Common myeloid progenitor, CD34-positive (primary cell): ENCODE measurements at regions not wholly inside any gene's neighbourhood (a gene's known extent, or its start where the extent isn't known, plus 50 kb on each side); places are given as distances from the start of the nearest gene placed in this dataset.

Experiments used
- CTCF ChIA-PET: fragments of 350-600 bp; sonication (Branson Sonifier 250); formaldehyde crosslinking; loops from one replicate; lab custom pipeline; 2021; ENCODE audit warnings: antibody characterized with exemption; lab: Charles Lee
- POLR2A ChIA-PET: fragments of 350-600 bp; sonication (Branson Sonifier 250); formaldehyde crosslinking; loops from one replicate; lab custom pipeline; 2021; ENCODE audit warnings: antibody characterized with exemption; lab: Charles Lee
- DNase-seq, 3 donors: peaks; one replicate each; pipeline versions ENCODE4 v3.0.0 to v3.0.0-alpha.2; 2013
- H3K27ac ChIP-seq, 2 experiments: 1 replicate in 1 of 2; 2 replicates in 1 of 2; pipeline ENCODE4 v1.7.0; 2013; ENCODE audit warnings: inconsistent platforms in 2 of 2, low read length in 2 of 2, mild to moderate bottlenecking in 2 of 2, low read depth in 1 of 2, moderate library complexity in 1 of 2; ENCODE audit not compliant: severe bottlenecking in 2 of 2, insufficient read depth in 1 of 2, poor library complexity in 1 of 2
- H3K27me3 ChIP-seq, 5 experiments: replicated peaks in 2 of 5; 1 replicate in 3 of 5; 2 replicates in 2 of 5; pipeline versions ENCODE4 v1.6.1 to v1.7.0; 2013; ENCODE audit warnings: low read length in 4 of 5, mild to moderate bottlenecking in 2 of 5, moderate library complexity in 2 of 5, inconsistent platforms in 1 of 5; ENCODE audit not compliant: insufficient read depth in 5 of 5, control insufficient read depth in 4 of 5
- H3K36me3 ChIP-seq, 4 experiments: 1 replicate in 2 of 4; 2 replicates in 2 of 4; pipeline versions ENCODE4 v1.6.1 to v1.7.0; 2013; ENCODE audit warnings: low read length in 3 of 4, control low read depth in 1 of 4, mild to moderate bottlenecking in 1 of 4; ENCODE audit not compliant: control insufficient read depth in 4 of 4, insufficient read depth in 4 of 4
- H3K4me1 ChIP-seq, 4 experiments: 1 replicate in 3 of 4; 2 replicates in 1 of 4; pipeline versions ENCODE4 v1.6.1 to v1.7.1; 2013; ENCODE audit warnings: low read length in 3 of 4, mild to moderate bottlenecking in 3 of 4, control low read depth in 1 of 4, inconsistent platforms in 1 of 4, moderate library complexity in 1 of 4; ENCODE audit not compliant: control insufficient read depth in 4 of 4, insufficient read depth in 4 of 4; ENCODE audit errors: control extremely low read depth in 1 of 4
- H3K4me3 ChIP-seq, 7 experiments: 1 replicate in 4 of 7; 2 replicates in 3 of 7; pipeline versions ENCODE4 v1.5.1 to v1.7.0; 2013; ENCODE audit warnings: mild to moderate bottlenecking in 7 of 7, low read length in 6 of 7, moderate library complexity in 6 of 7, inconsistent platforms in 2 of 7, low read depth in 2 of 7, control low read depth in 1 of 7; ENCODE audit not compliant: insufficient read depth in 4 of 7, control insufficient read depth in 1 of 7; ENCODE audit errors: extremely low read depth in 1 of 7
- H3K9me3 ChIP-seq, 5 experiments: 1 replicate in 4 of 5; 2 replicates in 1 of 5; pipeline versions ENCODE4 v1.6.1 to v1.7.1; 2013; ENCODE audit warnings: low read length in 4 of 5, mild to moderate bottlenecking in 2 of 5, inconsistent platforms in 1 of 5, low read depth in 1 of 5, moderate library complexity in 1 of 5; ENCODE audit not compliant: control insufficient read depth in 4 of 5, insufficient read depth in 2 of 5; ENCODE audit errors: control extremely low read depth in 1 of 5
- WGBS: methylation state at CpG from one replicate; pipeline ENCODE4 v1.1.5; 2013; ENCODE audit not compliant: insufficient coverage; 5-methylcytosine and 5-hydroxymethylcytosine counted together

GRCh38 chr20:48075591-48076174 is 290.4 kb upstream of the SULF2 start:
- no peak for DNase-seq
- H3K27me3 ChIP-seq, result peaks cover 0 to 15% (median 0%) of the 10 kb centered on the region in 5 experiments
- POLR2A ChIA-PET, result no interaction called here
- H3K36me3 ChIP-seq, result no peaks in the 10 kb centered on the region
- no peak overlapping the region for H3K4me3 ChIP-seq
- H3K4me1 ChIP-seq, result no peaks in the 10 kb centered on the region
- 100% methylated on average over 3 of the region's 7 CpGs for WGBS
- no peak overlapping the region for H3K27ac ChIP-seq
- no peaks in the 10 kb centered on the region for H3K9me3 ChIP-seq
- CTCF ChIA-PET, result no interaction called here

- no peak overlapping the region for H3K27ac ChIP-seq
- no peak overlapping the region for H3K4me3 ChIP-seq
- H3K36me3 ChIP-seq, result no peaks in the 10 kb centered on the region
- no peaks in the 10 kb centered on the region for H3K9me3 ChIP-seq
- ChIA-PET CTCF (no interaction called here), POLR2A (no interaction called here)
- DNase-seq, result no peak
- H3K4me1 ChIP-seq, result no peaks in the 10 kb centered on the region
- peaks cover 0 to 6% (median 0%) of the 10 kb centered on the region in 5 experiments for H3K27me3 ChIP-seq
- WGBS, result 94% methylated on average over 4 of the region's 5 CpGs
Observed at GRCh38 chr20:48070991-48071652, 285.8 kb upstream of the SULF2 start.

- DNase-seq, result no peak
- peaks cover 0 to 6% (median 0%) of the 10 kb centered on the region in 5 experiments for H3K27me3 ChIP-seq
Observed at GRCh38 chr20:48069596-48069995, 284.3 kb upstream of the SULF2 start.

GRCh38 chr20:48066851-48067250 is 281.6 kb upstream of the SULF2 start:
- ChIA-PET CTCF (no interaction called here), POLR2A (no interaction called here)
- H3K9me3 ChIP-seq, result peaks cover 0 to 4% (median 0%) of the 10 kb centered on the region in 5 experiments
- H3K4me3 ChIP-seq, result no peak overlapping the region
- no peak for DNase-seq
- no peaks in the 10 kb centered on the region for H3K36me3 ChIP-seq
- no peaks in the 10 kb centered on the region for H3K4me1 ChIP-seq
- 100% methylated on average over 2 of the region's 3 CpGs for WGBS
- peaks cover 0 to 6% (median 0%) of the 10 kb centered on the region in 5 experiments for H3K27me3 ChIP-seq
- no peak overlapping the region for H3K27ac ChIP-seq

More at GRCh38 chr20:48069596-48069995, 284.3 kb upstream of the SULF2 start:
- Histone ChIP-seq H3K4me3 (no peak overlapping the region), H3K27ac (no peak overlapping the region), H3K9me3 (no peaks in the 10 kb centered on the region), H3K36me3 (no peaks in the 10 kb centered on the region), H3K4me1 (no peaks in the 10 kb centered on the region)
- ChIA-PET CTCF (no interaction called here), POLR2A (no interaction called here)
- WGBS, result 92% methylated on average over 3 of the region's 3 CpGs

- no peak for DNase-seq
- ChIA-PET POLR2A (no interaction called here), CTCF (no interaction called here)
- Histone ChIP-seq H3K9me3 (peaks cover 0 to 4% (median 0%) of the 10 kb centered on the region in 5 experiments), H3K4me1 (no peaks in the 10 kb centered on the region), H3K27ac (no peak overlapping the region), H3K36me3 (no peaks in the 10 kb centered on the region), H3K27me3 (peaks cover 0 to 6% (median 0%) of the 10 kb centered on the region in 5 experiments), H3K4me3 (no peak overlapping the region)
- WGBS, result 95% methylated on average over 7 of the region's 13 CpGs
Observed at GRCh38 chr20:48066246-48066645, 281.0 kb upstream of the SULF2 start.

GRCh38 chr20:48065833-48066232 is 280.6 kb upstream of the SULF2 start:
- WGBS, result no CpG with 5 or more reads among the region's 1 CpG
- Histone ChIP-seq H3K36me3 (no peaks in the 10 kb centered on the region), H3K4me1 (no peaks in the 10 kb centered on the region), H3K27me3 (peaks cover 0 to 6% (median 0%) of the 10 kb centered on the region in 5 experiments), H3K27ac (no peak overlapping the region), H3K4me3 (no peak overlapping the region), H3K9me3 (peaks cover 0 to 4% (median 0%) of the 10 kb centered on the region in 5 experiments)
- ChIA-PET POLR2A (no interaction called here), CTCF (no interaction called here)
- DNase-seq, result no peak

- Histone ChIP-seq H3K4me3 (no peak overlapping the region), H3K27ac (no peak overlapping the region), H3K4me1 (no peaks in the 10 kb centered on the region), H3K36me3 (no peaks in the 10 kb centered on the region), H3K9me3 (peaks cover 0 to 4% (median 0%) of the 10 kb centered on the region in 5 experiments), H3K27me3 (peaks cover 0 to 4% (median 0%) of the 10 kb centered on the region in 5 experiments)
- DNase-seq, result no peak
- ChIA-PET CTCF (no interaction called here), POLR2A (no interaction called here)
- 90% methylated on average over 2 of the region's 4 CpGs for WGBS
Observed at GRCh38 chr20:48064929-48065328, 279.6 kb upstream of the SULF2 start.
